Neural cell (in vitro differentiated cells): ENCODE measurements at regions not wholly inside any gene's neighbourhood (a gene's known extent, or its start where the extent isn't known, plus 50 kb on each side); places are given as distances from the start of the nearest gene placed in this dataset.

Experiments
- CTCF ChIP-seq: fragments of 450-650 bp; IDR thresholded peaks from 2 replicates; pipeline ENCODE4 v1.5.1; 2014; ENCODE audit warnings: antibody characterized with exemption, mild to moderate bottlenecking, moderate library complexity; ENCODE audit not compliant: poor library complexity, severe bottlenecking
- EP300 ChIP-seq: fragments of 450-650 bp; conservative IDR thresholded peaks from 2 replicates; pipeline ENCODE4 v1.6.1; 2014; ENCODE audit warnings: antibody characterized with exemption, mild to moderate bottlenecking, moderate library complexity; ENCODE audit not compliant: poor library complexity, severe bottlenecking
- EZH2 ChIP-seq: fragments of 200-600, 300-800 bp; shearing (Covaris generic), sonication (generic); IDR thresholded peaks from 2 replicates; pipeline ENCODE4 v1.6.1; 2014; ENCODE audit warnings: antibody characterized with exemption, low read length, borderline replicate concordance, mild to moderate bottlenecking; ENCODE audit not compliant: insufficient read depth, poor library complexity, severe bottlenecking
- POLR2AphosphoS5 ChIP-seq: IDR thresholded peaks from 2 replicates; pipeline ENCODE4 v1.6.1; 2012
- REST ChIP-seq: IDR thresholded peaks from 2 replicates; pipeline ENCODE4 v1.6.1; 2012; ENCODE audit warnings: borderline replicate concordance
- TAF1 ChIP-seq: IDR thresholded peaks from 2 replicates; pipeline ENCODE4 v1.6.1; 2012; ENCODE audit warnings: low read depth

- TF ChIP-seq CTCF = no peak
- TF ChIP-seq REST = no peak
- no peak for TF ChIP-seq EZH2
- TF ChIP-seq TAF1 = no peak
- no peak for TF ChIP-seq POLR2AphosphoS5
- TF ChIP-seq EP300 = no peak
Measured at GRCh38 chr6:71722736-71723135, 163.6 kb upstream of the RIMS1 start.
